ENCODE measurements at regions not wholly inside any gene's neighbourhood (a gene's known extent, or its start where the extent isn't known, plus 50 kb on each side); places are given as distances from the start of the nearest gene placed in this dataset.

DNA sequence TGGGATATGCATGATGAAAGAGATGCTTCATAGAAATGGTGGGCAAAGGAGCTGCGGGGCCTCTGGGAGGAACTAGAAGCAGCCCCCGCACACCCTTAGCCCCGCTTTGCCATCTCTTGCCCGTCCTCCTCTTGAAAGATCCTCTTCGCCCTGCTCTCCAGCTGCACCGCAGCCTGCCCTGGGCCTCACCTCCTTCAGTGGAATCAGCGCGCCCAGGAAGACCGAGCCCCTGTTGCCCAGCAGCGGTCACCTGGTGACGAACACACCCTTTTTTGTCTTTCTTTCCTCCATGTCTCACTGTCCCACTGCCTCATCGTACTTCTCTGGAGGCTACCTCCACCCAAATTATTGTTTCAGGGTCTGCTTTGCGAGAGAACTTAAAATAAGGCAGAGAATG, 807.6 kb downstream of the UQCRFS1 start:
- no peak for ATAC-seq
- Histone ChIP-seq H3K4me3 (no peak overlapping the region), H3K9me3 (peaks cover 5% of the 10 kb centered on the region; the same call in 1 of the 3 replicates), H3K27ac (no peak overlapping the region), H3K4me2 (no peak overlapping the region), H3K4me1 (no peaks in the 10 kb centered on the region)
- POLR2A ChIA-PET: no interaction called here
- TF ChIP-seq RCOR1 (IDR thresholded peaks at IDR 0.05; ENCODE audit: low read depth, low read length) (no peak), BHLHE40 (IDR thresholded peaks at IDR 0.05; ENCODE audit: low read depth, low read length) (no peak)
- TF ChIP-seq, protein P1, sequence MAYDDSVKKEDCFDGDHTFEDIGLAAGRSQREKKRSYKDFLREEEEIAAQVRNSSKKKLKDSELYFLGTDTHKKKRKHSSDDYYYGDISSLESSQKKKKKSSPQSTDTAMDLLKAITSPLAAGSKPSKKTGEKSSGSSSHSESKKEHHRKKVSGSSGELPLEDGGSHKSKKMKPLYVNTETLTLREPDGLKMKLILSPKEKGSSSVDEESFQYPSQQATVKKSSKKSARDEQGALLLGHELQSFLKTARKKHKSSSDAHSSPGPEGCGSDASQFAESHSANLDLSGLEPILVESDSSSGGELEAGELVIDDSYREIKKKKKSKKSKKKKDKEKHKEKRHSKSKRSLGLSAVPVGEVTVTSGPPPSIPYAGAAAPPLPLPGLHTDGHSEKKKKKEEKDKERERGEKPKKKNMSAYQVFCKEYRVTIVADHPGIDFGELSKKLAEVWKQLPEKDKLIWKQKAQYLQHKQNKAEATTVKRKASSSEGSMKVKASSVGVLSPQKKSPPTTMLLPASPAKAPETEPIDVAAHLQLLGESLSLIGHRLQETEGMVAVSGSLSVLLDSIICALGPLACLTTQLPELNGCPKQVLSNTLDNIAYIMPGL (CRISPR knock-in tag; IDR thresholded peaks at IDR 0.05; ENCODE audit: borderline replicate concordance): no peak
- TF ChIP-seq, protein P2, sequence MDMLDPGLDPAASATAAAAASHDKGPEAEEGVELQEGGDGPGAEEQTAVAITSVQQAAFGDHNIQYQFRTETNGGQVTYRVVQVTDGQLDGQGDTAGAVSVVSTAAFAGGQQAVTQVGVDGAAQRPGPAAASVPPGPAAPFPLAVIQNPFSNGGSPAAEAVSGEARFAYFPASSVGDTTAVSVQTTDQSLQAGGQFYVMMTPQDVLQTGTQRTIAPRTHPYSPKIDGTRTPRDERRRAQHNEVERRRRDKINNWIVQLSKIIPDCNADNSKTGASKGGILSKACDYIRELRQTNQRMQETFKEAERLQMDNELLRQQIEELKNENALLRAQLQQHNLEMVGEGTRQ (IDR thresholded peaks at IDR 0.05): no peak
- CTCF ChIA-PET: interaction anchor here (1.1 kb wide), 1 partner anchor 25 kb away, joined by 3 read pairs; no protein-coding TSS in a partner anchor
- DNase-seq (ENCODE audit: low read depth in 1 of 2, low spot score in 1 of 2): no peak
- 31% methylated on average over 13 of the region's 13 CpGs for WGBS (ENCODE audit: missing lambda C conversion rate)
- no peak for FAIRE-seq

DNA sequence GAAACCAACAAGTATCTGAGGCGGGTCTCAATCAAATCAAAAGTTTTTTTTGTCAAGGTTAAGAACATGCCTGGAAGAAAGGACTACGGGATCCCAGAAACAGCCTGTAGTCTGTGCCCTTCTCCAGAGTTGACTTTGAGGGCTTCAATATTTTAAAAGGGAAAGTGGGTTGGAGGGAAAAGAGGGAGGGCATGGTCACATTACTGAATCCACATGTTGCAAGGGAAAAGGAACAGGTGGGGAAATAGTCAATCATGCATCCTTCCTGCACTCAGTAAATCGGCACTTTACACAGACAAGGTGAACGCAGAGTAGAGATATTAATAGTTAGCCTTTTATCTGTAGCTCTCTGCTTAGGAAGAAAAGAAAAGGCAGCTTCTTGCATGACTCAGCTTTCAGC, 808.5 kb downstream of the UQCRFS1 start:
- CTCF ChIA-PET: interaction anchor here (1.1 kb wide), 1 partner anchor 26 kb away, joined by 3 read pairs; no protein-coding TSS in a partner anchor
- ATAC-seq: no peak
- Histone ChIP-seq H3K4me3 (no peak overlapping the region), H3K4me1 (no peaks in the 10 kb centered on the region), H3K4me2 (no peak overlapping the region), H3K27ac (no peak overlapping the region), H3K9me3 (peaks cover 7% of the 10 kb centered on the region; the same call in 2 of the 3 replicates)
- no peak for TF ChIP-seq RCOR1 (IDR thresholded peaks at IDR 0.05; ENCODE audit: low read depth, low read length)
- TF ChIP-seq HOXB13 (CRISPR knock-in tag; IDR thresholded peaks at IDR 0.05; ENCODE audit: low read depth): no peak
- TF ChIP-seq FOSL2 (IDR thresholded peaks at IDR 0.05): no peak
- TF ChIP-seq FOSL2 (CRISPR knock-in tag; IDR thresholded peaks at IDR 0.05): no peak
- TF ChIP-seq, protein P3, sequence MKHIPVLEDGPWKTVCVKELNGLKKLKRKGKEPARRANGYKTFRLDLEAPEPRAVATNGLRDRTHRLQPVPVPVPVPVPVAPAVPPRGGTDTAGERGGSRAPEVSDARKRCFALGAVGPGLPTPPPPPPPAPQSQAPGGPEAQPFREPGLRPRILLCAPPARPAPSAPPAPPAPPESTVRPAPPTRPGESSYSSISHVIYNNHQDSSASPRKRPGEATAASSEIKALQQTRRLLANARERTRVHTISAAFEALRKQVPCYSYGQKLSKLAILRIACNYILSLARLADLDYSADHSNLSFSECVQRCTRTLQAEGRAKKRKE (CRISPR knock-in tag; IDR thresholded peaks at IDR 0.05; ENCODE audit: low read depth): no peak
- no peak for TF ChIP-seq RNF2 (IDR thresholded peaks at IDR 0.05; ENCODE audit: borderline replicate concordance, low read depth)
- TF ChIP-seq SREBF2 (IDR thresholded peaks at IDR 0.05): no peak
- no peak for TF ChIP-seq SMC3 (IDR thresholded peaks at IDR 0.05)
- no peak for TF ChIP-seq HEYL (CRISPR knock-in tag; IDR thresholded peaks at IDR 0.05)
- no peak for TF ChIP-seq BHLHE40 (IDR thresholded peaks at IDR 0.05; ENCODE audit: low read depth, low read length)
- no peak for TF ChIP-seq ZC3H11A (IDR thresholded peaks at IDR 0.05)
- TF ChIP-seq CBX2 (IDR thresholded peaks at IDR 0.05; ENCODE audit: borderline replicate concordance, low read depth): no peak
- TF ChIP-seq JUNB (IDR thresholded peaks at IDR 0.05): no peak
- no peak for TF ChIP-seq EHF (CRISPR knock-in tag; IDR thresholded peaks at IDR 0.05)
- TF ChIP-seq MAFK (IDR thresholded peaks at IDR 0.05; ENCODE audit: partially characterized antibody): no peak
- TF ChIP-seq, protein P4, sequence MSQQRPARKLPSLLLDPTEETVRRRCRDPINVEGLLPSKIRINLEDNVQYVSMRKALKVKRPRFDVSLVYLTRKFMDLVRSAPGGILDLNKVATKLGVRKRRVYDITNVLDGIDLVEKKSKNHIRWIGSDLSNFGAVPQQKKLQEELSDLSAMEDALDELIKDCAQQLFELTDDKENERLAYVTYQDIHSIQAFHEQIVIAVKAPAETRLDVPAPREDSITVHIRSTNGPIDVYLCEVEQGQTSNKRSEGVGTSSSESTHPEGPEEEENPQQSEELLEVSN (IDR thresholded peaks at IDR 0.05; ENCODE audit: borderline replicate concordance, low read depth): no peak
- no peak for TF ChIP-seq EP300 (IDR thresholded peaks at IDR 0.05)
- TF ChIP-seq, protein P5, sequence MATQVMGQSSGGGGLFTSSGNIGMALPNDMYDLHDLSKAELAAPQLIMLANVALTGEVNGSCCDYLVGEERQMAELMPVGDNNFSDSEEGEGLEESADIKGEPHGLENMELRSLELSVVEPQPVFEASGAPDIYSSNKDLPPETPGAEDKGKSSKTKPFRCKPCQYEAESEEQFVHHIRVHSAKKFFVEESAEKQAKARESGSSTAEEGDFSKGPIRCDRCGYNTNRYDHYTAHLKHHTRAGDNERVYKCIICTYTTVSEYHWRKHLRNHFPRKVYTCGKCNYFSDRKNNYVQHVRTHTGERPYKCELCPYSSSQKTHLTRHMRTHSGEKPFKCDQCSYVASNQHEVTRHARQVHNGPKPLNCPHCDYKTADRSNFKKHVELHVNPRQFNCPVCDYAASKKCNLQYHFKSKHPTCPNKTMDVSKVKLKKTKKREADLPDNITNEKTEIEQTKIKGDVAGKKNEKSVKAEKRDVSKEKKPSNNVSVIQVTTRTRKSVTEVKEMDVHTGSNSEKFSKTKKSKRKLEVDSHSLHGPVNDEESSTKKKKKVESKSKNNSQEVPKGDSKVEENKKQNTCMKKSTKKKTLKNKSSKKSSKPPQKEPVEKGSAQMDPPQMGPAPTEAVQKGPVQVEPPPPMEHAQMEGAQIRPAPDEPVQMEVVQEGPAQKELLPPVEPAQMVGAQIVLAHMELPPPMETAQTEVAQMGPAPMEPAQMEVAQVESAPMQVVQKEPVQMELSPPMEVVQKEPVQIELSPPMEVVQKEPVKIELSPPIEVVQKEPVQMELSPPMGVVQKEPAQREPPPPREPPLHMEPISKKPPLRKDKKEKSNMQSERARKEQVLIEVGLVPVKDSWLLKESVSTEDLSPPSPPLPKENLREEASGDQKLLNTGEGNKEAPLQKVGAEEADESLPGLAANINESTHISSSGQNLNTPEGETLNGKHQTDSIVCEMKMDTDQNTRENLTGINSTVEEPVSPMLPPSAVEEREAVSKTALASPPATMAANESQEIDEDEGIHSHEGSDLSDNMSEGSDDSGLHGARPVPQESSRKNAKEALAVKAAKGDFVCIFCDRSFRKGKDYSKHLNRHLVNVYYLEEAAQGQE (IDR thresholded peaks at IDR 0.05): no peak
- TF ChIP-seq KDM5A (IDR thresholded peaks at IDR 0.05): no peak
- no peak for TF ChIP-seq CEBPB (IDR thresholded peaks at IDR 0.05)
- TF ChIP-seq POLR2A (IDR thresholded peaks at IDR 0.05; ENCODE audit: low read length): no peak
- DNase-seq (ENCODE audit: low read depth in 1 of 2, low spot score in 1 of 2): no peak
- WGBS (ENCODE audit: missing lambda C conversion rate): 11% methylated on average over 4 of the region's 4 CpGs
- POLR2A ChIA-PET: no interaction called here
- no peak for FAIRE-seq

Data from A549 (cell line).